Liver (tissue), 3 donors: ENCODE measurements at regions not wholly inside any gene's neighbourhood (a gene's known extent, or its start where the extent isn't known, plus 50 kb on each side); places are given as distances from the start of the nearest gene placed in this dataset.

Experiments
- CTCF ChIP-seq: fragments of 150-350 bp; IDR thresholded peaks from 2 replicates; pipeline ENCODE4 v1.5.1; 2017; ENCODE audit warnings: improper control_type of control experiment, low read depth, low read length; ENCODE audit not compliant: missing input control
- GABPA ChIP-seq, 2 donors: IDR thresholded peaks in 1 of 2; conservative IDR thresholded peaks in 1 of 2; 2 replicates each; pipeline ENCODE4 v1.6.1; 2016; ENCODE audit warnings: antibody characterized with exemption in 2 of 2, mild to moderate bottlenecking in 1 of 2, moderate library complexity in 1 of 2
- HNF4G ChIP-seq: IDR thresholded peaks from 2 replicates; pipeline ENCODE4 v1.6.1; 2016; ENCODE audit warnings: antibody characterized with exemption
- JUND ChIP-seq, 2 donors: IDR thresholded peaks; 2 replicates each; pipeline ENCODE4 v1.6.1; 2016; ENCODE audit warnings: antibody characterized with exemption in 2 of 2
- TF ChIP-seq, protein P1 (sequence below): IDR thresholded peaks from 2 replicates; pipeline ENCODE4 v1.6.1; 2016; ENCODE audit warnings: antibody characterized with exemption, mild to moderate bottlenecking
- TF ChIP-seq, protein P2 (sequence below): IDR thresholded peaks from 2 replicates; pipeline ENCODE4 v1.6.1; 2016; ENCODE audit warnings: antibody characterized with exemption
- donor health status: healthy.
- donor health status: healthy.

- no peak for TF ChIP-seq HNF4G
- TF ChIP-seq CTCF = no peak
- TF ChIP-seq, protein P1, sequence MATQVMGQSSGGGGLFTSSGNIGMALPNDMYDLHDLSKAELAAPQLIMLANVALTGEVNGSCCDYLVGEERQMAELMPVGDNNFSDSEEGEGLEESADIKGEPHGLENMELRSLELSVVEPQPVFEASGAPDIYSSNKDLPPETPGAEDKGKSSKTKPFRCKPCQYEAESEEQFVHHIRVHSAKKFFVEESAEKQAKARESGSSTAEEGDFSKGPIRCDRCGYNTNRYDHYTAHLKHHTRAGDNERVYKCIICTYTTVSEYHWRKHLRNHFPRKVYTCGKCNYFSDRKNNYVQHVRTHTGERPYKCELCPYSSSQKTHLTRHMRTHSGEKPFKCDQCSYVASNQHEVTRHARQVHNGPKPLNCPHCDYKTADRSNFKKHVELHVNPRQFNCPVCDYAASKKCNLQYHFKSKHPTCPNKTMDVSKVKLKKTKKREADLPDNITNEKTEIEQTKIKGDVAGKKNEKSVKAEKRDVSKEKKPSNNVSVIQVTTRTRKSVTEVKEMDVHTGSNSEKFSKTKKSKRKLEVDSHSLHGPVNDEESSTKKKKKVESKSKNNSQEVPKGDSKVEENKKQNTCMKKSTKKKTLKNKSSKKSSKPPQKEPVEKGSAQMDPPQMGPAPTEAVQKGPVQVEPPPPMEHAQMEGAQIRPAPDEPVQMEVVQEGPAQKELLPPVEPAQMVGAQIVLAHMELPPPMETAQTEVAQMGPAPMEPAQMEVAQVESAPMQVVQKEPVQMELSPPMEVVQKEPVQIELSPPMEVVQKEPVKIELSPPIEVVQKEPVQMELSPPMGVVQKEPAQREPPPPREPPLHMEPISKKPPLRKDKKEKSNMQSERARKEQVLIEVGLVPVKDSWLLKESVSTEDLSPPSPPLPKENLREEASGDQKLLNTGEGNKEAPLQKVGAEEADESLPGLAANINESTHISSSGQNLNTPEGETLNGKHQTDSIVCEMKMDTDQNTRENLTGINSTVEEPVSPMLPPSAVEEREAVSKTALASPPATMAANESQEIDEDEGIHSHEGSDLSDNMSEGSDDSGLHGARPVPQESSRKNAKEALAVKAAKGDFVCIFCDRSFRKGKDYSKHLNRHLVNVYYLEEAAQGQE = no peak
- no peak for TF ChIP-seq JUND (IDR thresholded peaks at IDR 0.05)
- TF ChIP-seq, protein P2, sequence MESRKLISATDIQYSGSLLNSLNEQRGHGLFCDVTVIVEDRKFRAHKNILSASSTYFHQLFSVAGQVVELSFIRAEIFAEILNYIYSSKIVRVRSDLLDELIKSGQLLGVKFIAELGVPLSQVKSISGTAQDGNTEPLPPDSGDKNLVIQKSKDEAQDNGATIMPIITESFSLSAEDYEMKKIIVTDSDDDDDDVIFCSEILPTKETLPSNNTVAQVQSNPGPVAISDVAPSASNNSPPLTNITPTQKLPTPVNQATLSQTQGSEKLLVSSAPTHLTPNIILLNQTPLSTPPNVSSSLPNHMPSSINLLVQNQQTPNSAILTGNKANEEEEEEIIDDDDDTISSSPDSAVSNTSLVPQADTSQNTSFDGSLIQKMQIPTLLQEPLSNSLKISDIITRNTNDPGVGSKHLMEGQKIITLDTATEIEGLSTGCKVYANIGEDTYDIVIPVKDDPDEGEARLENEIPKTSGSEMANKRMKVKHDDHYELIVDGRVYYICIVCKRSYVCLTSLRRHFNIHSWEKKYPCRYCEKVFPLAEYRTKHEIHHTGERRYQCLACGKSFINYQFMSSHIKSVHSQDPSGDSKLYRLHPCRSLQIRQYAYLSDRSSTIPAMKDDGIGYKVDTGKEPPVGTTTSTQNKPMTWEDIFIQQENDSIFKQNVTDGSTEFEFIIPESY = no peak
- no peak for TF ChIP-seq GABPA (IDR thresholded peaks at IDR 0.05 in 1 of 2, conservative IDR thresholded peaks at IDR 0.05 in 1 of 2)
Observed at GRCh38 chr1:72936942-72937341, 654.6 kb upstream of the NEGR1 start.
